ENCODE measurements at regions not wholly inside any gene's neighbourhood (a gene's known extent, or its start where the extent isn't known, plus 50 kb on each side); places are given as distances from the start of the nearest gene placed in this dataset.

- no peak for TF ChIP-seq Cebpa-rat (IDR thresholded peaks at IDR 0.05)
- Histone ChIP-seq H3K9me3 (replicated peaks in 1 of 11) (peaks cover 17 to 23% (median 21%) of the 10 kb centered on the region in 11 experiments), H3K9ac (no peak overlapping the region), H3K4me1 (peaks cover 7 to 19% (median 16%) of the 10 kb centered on the region in 10 experiments; a peak in 17 of 20 replicates), H3K36me3 (no peaks in the 10 kb centered on the region), H3K27me3 (no peaks in the 10 kb centered on the region), H3K4me2 (peak overlapping the region; percentile 7 to 51 (median 29); a peak in 18 of 22 replicates), H3K27ac (no peak overlapping the region), H3K4me3 (no peak overlapping the region), H4K20me1 (no peaks in the 10 kb centered on the region)
These were observed 267.9 kb downstream of the ADGRG6 start for GRCh38 chr6:142569676-142570075.

DNA sequence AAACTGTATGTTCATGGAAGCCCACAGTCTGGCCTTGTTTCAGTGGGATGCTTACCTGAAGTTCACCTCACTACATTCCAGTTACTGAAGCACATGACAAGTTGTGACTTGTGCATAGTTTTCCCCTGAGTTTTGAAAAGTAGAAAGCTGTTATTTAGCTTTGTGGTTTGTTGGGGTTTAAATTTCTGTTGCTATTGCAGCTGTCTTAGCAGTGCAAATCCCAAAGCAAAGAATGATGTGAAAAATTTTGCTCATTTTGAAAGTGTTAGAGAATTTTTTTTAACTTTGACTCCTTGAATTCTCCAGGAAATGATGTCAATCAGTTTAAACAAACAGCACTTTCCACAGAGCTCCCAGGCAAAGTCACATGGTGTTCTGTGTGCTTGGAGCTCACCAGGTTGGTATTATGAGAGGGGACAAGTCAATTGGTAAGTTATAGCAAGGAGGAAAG lies 268.4 kb downstream of the ADGRG6 start:
- H3K27ac ChIP-seq: no peak overlapping the region
- no peak overlapping the region for H3K9ac ChIP-seq
- TF ChIP-seq Cebpa-rat (IDR thresholded peaks at IDR 0.05): no peak
- no peak overlapping the region for H3K4me3 ChIP-seq
- H3K36me3 ChIP-seq: no peaks in the 10 kb centered on the region
- H3K9me3 ChIP-seq (replicated peaks in 1 of 11): peaks cover 22 to 29% (median 26%) of the 10 kb centered on the region in 11 experiments
- H4K20me1 ChIP-seq: no peaks in the 10 kb centered on the region
- H3K4me2 ChIP-seq: peak overlapping the region in 10 of 11 experiments; percentile 7 to 51 (median 29); a peak in 13 of 22 replicates
- H3K27me3 ChIP-seq: no peaks in the 10 kb centered on the region
- peaks cover 7 to 19% (median 16%) of the 10 kb centered on the region in 10 experiments; a peak in 17 of 20 replicates for H3K4me1 ChIP-seq

DNA sequence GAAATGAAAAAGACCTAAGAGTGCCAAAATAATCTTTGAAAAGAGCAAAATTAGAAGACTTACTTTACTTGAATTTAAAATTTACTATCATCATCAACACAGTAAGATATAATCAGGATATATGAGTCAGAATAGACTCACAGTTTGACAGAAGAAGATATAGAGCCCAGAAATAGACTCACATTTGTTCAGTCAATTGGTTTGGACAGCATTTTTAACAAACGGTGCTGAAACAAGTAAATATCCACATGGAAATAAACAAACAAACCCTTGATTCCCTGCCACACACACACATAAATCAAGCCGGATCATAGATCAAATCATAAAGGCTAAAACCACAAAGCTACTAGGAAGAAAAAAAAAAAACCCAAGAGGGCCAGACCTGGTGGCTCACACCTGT lies 291.1 kb downstream of the ADGRG6 start:
- no peak overlapping the region for H3K4me3 ChIP-seq
- no peaks in the 10 kb centered on the region for H4K20me1 ChIP-seq
- H3K27ac ChIP-seq: no peak overlapping the region
- no peaks in the 10 kb centered on the region for H3K36me3 ChIP-seq
- peaks cover 0 to 19% (median 10%) of the 10 kb centered on the region in 11 experiments; a peak in 14 of 22 replicates for H3K9me3 ChIP-seq (replicated peaks in 1 of 11)
- no peaks in the 10 kb centered on the region for H3K27me3 ChIP-seq
- H3K9ac ChIP-seq: no peak overlapping the region
- TF ChIP-seq Cebpa-rat (IDR thresholded peaks at IDR 0.05): no peak
- H3K4me1 ChIP-seq: no peaks in the 10 kb centered on the region
- H3K4me2 ChIP-seq: no peak overlapping the region

- H4K20me1 ChIP-seq: no peaks in the 10 kb centered on the region
- no peaks in the 10 kb centered on the region for H3K36me3 ChIP-seq
- H3K9ac ChIP-seq: no peak overlapping the region
- no peak overlapping the region for H3K4me2 ChIP-seq
- no peak for TF ChIP-seq Cebpa-rat (IDR thresholded peaks at IDR 0.05)
- H3K27me3 ChIP-seq: no peaks in the 10 kb centered on the region
- H3K27ac ChIP-seq: no peak overlapping the region
- H3K4me3 ChIP-seq: no peak overlapping the region
- peaks cover 0 to 3% (median 0%) of the 10 kb centered on the region in 11 experiments; a peak in 3 of 22 replicates for H3K9me3 ChIP-seq (replicated peaks in 1 of 11)
- H3K4me1 ChIP-seq: no peaks in the 10 kb centered on the region
These were observed 296.0 kb downstream of the ADGRG6 start for GRCh38 chr6:142597836-142598235.

- Histone ChIP-seq H3K27me3 (no peaks in the 10 kb centered on the region), H3K9ac (no peak overlapping the region), H4K20me1 (no peaks in the 10 kb centered on the region), H3K36me3 (no peaks in the 10 kb centered on the region), H3K4me2 (no peak overlapping the region), H3K27ac (no peak overlapping the region), H3K9me3 (replicated peaks in 1 of 11) (peaks cover 0 to 7% (median 0%) of the 10 kb centered on the region in 11 experiments; a peak in 3 of 22 replicates), H3K4me3 (no peak overlapping the region), H3K4me1 (peaks cover 0 to 24% (median 0%) of the 10 kb centered on the region in 10 experiments; a peak in 5 of 20 replicates)
- no peak for TF ChIP-seq Cebpa-rat (IDR thresholded peaks at IDR 0.05)
These were observed 299.6 kb downstream of the ADGRG6 start for GRCh38 chr6:142601427-142601826.

DNA sequence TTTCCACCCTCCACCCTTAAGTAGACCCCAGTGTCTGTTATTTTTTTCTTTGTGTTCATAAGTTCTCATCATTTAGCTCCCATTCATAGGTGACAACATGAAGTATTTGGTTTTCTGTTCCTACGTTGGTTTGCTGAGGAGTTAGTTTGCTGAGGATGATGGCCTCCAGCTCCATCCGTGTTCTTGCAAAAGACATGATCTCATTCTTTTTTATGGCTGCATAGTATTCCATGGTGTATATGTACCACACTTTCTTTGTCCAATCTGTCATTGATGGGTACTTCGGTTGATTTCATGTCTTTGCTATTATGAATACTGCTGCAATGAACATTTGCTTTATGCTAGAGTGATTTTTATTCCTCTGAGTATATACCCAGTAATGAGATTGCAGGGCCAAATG lies 301.2 kb downstream of the ADGRG6 start:
- no peak overlapping the region for H3K4me3 ChIP-seq
- H3K4me1 ChIP-seq: peaks cover 0 to 32% (median 0%) of the 10 kb centered on the region in 10 experiments; a peak in 5 of 20 replicates
- no peak overlapping the region for H3K27ac ChIP-seq
- H3K4me2 ChIP-seq: no peak overlapping the region
- H3K36me3 ChIP-seq: no peaks in the 10 kb centered on the region
- TF ChIP-seq Cebpa-rat (IDR thresholded peaks at IDR 0.05): no peak
- no peak overlapping the region for H3K9ac ChIP-seq
- no peaks in the 10 kb centered on the region for H3K27me3 ChIP-seq
- peaks cover 0 to 7% (median 0%) of the 10 kb centered on the region in 11 experiments; a peak in 3 of 22 replicates for H3K9me3 ChIP-seq (replicated peaks in 1 of 11)
- H4K20me1 ChIP-seq: no peaks in the 10 kb centered on the region

- TF ChIP-seq Cebpa-rat (IDR thresholded peaks at IDR 0.05): no peak
- Histone ChIP-seq H3K27me3 (no peaks in the 10 kb centered on the region), H3K36me3 (no peaks in the 10 kb centered on the region), H3K9me3 (replicated peaks in 1 of 11) (peaks cover 0 to 7% (median 0%) of the 10 kb centered on the region in 11 experiments; a peak in 3 of 22 replicates), H3K27ac (peak overlapping the region in 3 of 11 experiments; percentile 13 to 56 (median 53); a peak in 4 of 22 replicates), H3K9ac (no peak overlapping the region; a peak in 2 of 22 replicates), H3K4me1 (peaks cover 0 to 32% (median 0%) of the 10 kb centered on the region in 10 experiments; a peak in 5 of 20 replicates), H4K20me1 (no peaks in the 10 kb centered on the region), H3K4me2 (peak overlapping the region in 3 of 11 experiments; percentile 8 to 65 (median 50); a peak in 5 of 22 replicates), H3K4me3 (no peak overlapping the region)
These were observed 304.2 kb downstream of the ADGRG6 start for GRCh38 chr6:142605922-142606485.

- Histone ChIP-seq H3K27ac (no peak overlapping the region), H3K4me3 (no peak overlapping the region), H3K36me3 (no peaks in the 10 kb centered on the region), H3K4me2 (no peak overlapping the region), H3K4me1 (no peaks in the 10 kb centered on the region), H3K9me3 (replicated peaks in 1 of 11) (peaks cover 0 to 11% (median 0%) of the 10 kb centered on the region in 11 experiments; a peak in 4 of 22 replicates), H3K9ac (no peak overlapping the region), H3K27me3 (no peaks in the 10 kb centered on the region), H4K20me1 (no peaks in the 10 kb centered on the region)
- TF ChIP-seq Cebpa-rat (IDR thresholded peaks at IDR 0.05): no peak
These were observed 311.1 kb downstream of the ADGRG6 start for GRCh38 chr6:142612956-142613355.

GRCh38 chr6:142613981-142614380 lies 312.2 kb downstream of the ADGRG6 start:
- Histone ChIP-seq H3K4me2 (no peak overlapping the region), H3K27ac (no peak overlapping the region), H3K4me3 (no peak overlapping the region), H4K20me1 (no peaks in the 10 kb centered on the region), H3K9ac (no peak overlapping the region), H3K9me3 (replicated peaks in 1 of 11) (peaks cover 0 to 11% (median 0%) of the 10 kb centered on the region in 11 experiments; a peak in 4 of 22 replicates), H3K4me1 (no peaks in the 10 kb centered on the region), H3K27me3 (no peaks in the 10 kb centered on the region), H3K36me3 (no peaks in the 10 kb centered on the region)
- TF ChIP-seq Cebpa-rat (IDR thresholded peaks at IDR 0.05): no peak

GRCh38 chr6:142617158-142617557 lies 315.4 kb downstream of the ADGRG6 start:
- Histone ChIP-seq H3K9ac (no peak overlapping the region), H3K4me1 (no peaks in the 10 kb centered on the region)

More at GRCh38 chr6:142617158-142617557, 315.4 kb downstream of the ADGRG6 start:
- no peak overlapping the region for H3K4me3 ChIP-seq
- no peak overlapping the region for H3K4me2 ChIP-seq
- H4K20me1 ChIP-seq: no peaks in the 10 kb centered on the region
- TF ChIP-seq Cebpa-rat (IDR thresholded peaks at IDR 0.05): no peak
- no peak overlapping the region for H3K27ac ChIP-seq
- peaks cover 0 to 4% (median 0%) of the 10 kb centered on the region in 11 experiments; a peak in 1 of 22 replicates for H3K9me3 ChIP-seq (replicated peaks in 1 of 11)
- no peaks in the 10 kb centered on the region for H3K27me3 ChIP-seq
- H3K36me3 ChIP-seq: no peaks in the 10 kb centered on the region
